Amygdala (tissue), 56 donors: ENCODE measurements at regions not wholly inside any gene's neighbourhood (a gene's known extent, or its start where the extent isn't known, plus 50 kb on each side); places are given as distances from the start of the nearest gene placed in this dataset.
A peak's percentile ranks its signal among the peaks of the same experiment; 100 is the strongest.
"Not testable (repeated sequence)": the region's sequence is repeated elsewhere in the genome, so short reads cannot be mapped to it uniquely, and the experiment has no call there.

Experiments
- DNase-seq, 56 donors: peaks; one replicate each; lab custom pipeline; 2025; lab: John Stamatoyannopoulos, UW

DNA sequence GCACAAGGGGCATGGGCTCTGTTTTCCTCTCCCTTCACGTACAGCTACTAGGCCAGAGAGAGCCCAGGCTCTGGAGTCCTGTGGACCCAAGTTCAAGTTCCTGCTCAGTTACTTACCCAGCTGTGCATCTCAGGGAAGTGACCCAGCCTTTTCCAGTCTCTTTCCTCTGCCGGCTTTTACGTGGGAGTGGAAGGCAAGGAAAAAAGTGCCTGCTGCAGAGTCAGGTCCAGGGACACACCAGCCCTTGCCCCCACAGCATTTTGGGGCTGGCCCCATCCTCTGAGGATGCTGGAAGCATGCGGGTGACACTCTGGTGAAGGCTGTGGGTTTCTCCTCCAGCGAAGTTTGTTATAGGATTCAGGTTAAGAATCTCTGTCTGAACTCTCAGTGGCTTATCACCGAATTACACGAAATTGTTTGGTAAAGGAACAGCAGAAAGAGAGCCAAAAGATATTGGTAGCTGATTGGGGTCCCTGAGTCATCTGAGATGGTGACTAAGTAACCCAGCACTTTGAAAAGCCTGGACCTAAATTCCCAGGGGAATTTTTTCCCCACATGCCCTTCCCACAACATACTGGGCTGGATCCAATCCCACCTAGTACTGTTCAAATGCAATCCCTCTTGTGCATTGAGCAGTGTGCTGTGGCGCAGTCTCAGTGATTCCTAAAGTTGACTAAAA is 424.3 kb downstream of the RPS24 start:
- no peak for DNase-seq

DNA sequence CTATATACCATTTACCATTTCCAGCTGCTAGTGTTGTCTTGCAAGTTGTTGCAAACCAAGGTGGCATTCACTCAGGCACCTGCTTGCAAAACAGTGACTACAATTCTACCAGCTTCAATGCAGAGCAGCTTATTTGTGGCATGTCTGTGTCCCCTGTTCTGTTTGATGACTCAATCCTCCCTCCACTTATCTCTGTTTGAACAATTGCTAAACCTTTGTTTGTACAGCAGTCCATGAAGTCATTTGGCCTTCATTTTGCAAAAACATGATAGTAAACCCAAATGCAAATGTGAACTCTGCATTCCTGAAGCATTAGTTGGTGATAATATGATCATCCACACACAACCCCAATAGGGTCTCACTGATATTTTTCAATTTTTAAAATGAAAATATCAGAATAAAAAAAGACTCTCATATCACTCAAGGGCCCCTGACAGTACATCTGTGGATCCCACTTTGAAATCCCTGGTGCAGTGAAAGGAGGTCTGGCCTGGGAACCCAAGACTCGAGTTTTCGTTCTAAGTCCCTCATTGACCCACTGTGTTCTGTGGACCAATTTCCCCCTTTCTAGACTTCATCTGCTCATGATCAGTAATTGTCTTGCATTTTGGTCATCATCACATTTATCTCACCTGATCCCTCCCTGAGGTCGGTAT is 425.4 kb downstream of the RPS24 start:
- DNase-seq, result no peak

DNA sequence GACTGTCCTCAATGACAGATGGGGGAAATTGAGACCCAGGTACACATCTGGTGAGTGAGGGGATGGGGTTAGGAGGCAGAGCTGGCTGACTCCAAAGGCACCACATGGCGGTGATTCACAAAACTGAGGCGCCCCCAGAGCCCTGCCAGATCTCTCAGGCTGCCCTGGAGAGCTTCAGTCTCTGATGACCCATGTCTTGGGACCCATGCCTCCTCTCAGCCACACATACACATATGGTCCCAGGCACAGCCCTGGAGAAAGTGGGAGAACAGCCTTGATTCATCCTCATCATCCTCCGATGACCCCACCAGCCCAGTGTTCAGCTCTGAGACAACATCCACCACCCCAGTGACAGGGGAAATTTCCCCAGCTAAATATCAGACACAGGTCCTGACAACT is 426.0 kb downstream of the RPS24 start:
- no peak for DNase-seq

DNA sequence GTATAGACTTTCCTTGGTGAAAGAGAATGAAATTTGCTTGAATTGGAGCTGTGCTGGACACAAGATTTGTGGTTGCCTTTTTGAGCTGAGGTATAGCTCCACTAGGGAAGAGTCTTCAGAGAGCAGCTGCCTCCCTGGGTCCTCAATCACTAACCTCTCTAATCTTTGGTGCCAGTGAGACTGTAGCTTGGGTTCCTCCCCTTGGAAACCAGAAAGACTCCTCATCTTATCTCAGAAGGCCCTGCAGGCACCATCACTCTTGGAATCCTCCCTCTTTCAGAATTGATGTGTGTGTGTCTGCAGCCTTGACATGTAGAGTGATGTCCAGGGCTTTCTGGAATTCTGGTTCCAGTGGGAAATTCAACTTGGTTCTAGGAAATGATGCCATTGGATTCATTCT is 426.5 kb downstream of the RPS24 start:
- DNase-seq, result no peak

DNA sequence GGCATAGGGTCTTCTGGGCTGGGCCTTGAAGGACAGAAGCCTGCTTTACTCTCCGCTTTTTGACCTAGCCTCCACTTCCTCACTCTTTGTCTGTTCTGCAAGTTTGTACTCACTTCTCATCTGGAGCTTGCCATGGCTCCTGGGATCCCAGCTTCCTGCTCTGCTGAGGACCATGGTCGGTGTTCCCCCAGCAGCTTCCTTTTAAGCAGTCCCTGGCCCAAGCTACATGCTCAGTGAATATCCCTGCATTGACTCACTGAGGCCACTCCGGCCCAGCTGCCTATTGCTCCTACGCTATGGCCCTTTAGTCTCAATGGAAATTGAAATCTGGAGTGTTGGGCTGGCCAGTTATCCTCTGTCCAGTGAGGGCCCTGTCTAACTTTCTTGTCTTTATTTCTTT is 427.7 kb downstream of the RPS24 start:
- DNase-seq, result no peak

DNA sequence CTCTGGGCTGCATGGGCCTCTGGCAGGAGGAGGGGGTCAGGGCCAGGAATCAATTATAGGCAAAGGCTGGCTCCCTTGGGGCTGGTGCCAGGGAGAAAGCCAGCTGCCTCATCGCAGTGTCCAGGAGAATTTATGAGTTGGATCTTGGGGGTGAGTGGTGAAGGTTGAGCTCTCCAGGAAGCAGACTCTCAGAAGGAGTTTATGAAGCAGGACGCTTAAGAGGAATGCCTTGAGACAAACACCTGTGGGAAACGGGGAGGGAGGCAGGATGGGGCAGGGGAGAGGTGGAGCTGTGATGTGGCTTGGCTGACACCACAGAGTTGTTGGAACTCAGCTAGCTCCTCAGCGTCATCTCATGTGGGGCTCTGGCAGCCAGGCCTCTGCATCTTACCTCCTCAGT is 428.5 kb downstream of the RPS24 start:
- DNase-seq, result no peak

DNA sequence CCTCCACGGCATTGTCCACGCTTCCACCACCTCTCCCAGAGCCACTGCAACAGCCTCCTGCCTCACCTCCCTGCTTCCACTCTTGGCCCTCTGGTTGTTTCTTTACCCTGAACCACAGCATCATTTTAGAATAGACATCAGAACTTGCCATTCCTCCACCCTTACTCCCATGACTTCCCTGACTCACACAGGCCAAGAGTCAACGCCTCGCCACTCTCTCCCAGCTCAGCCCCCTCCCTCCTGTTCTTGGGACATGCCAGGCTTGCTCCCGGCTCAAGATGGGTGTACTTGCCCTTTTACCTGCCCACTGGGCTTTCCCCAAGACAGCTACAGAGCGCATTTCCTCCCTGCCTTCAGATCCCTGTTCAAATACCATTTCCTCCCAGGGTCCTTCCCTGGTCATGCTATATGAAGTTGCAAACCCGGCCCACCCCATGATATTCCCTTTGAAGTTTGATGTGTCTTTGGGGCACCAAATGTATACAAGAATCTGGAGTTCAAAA is 429.1 kb downstream of the RPS24 start:
- DNase-seq, result no peak

DNA sequence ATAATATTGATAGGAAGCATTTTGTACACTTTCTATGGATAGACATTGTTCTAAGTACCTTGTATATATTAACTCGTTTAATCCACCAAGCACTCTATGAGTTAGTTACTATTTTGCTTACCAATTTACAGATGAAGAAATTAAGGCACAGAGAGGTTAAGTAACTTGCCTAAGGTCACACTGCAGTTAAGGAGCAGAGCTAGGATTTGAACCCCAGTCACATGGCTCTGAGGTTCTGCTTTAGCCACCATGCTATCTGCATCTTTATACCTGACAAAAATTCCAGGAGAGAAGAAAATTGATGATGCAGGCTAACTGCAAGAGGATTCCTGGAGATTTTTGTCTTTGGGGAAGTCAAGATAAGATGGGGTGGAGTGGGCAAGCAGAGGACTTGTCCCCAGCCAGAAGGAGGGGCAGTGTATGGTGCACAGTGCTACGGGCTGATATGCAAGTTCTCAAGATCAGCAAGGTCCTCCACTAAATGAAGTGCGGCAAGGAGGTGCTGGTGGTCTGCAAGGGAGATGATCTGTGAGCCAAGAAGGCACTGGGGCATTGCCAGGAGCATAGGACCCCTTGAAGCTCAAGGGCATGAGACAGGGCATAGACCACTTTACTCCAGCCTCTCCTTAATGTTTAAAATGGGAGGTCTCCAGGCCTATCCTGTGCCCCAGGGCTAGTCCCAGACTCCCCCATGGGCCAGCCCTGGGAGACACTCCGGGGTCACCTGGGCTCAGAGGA is 430.6 kb downstream of the RPS24 start:
- DNase-seq, result no peak

DNA sequence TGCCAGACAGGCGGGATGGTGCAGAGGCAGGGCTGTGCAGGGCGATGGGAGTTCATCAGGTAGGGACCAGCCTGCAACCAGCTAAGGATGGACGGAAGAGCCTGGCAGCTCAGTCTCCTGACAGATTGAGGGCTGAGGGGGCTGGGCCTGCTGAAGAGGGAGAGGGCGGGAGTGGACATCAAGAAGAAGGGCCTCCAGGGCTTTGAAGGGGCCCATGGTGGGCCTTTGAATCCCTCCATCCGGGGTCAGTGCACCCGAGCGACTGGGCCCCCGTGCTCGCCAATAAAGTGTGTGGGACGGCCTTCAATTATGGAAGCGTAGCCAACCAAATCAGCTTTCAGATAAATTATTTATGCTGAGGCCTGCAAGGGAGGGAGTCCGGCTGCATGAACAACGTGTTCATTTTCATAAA is 431.2 kb downstream of the RPS24 start:
- no peak for DNase-seq

DNA sequence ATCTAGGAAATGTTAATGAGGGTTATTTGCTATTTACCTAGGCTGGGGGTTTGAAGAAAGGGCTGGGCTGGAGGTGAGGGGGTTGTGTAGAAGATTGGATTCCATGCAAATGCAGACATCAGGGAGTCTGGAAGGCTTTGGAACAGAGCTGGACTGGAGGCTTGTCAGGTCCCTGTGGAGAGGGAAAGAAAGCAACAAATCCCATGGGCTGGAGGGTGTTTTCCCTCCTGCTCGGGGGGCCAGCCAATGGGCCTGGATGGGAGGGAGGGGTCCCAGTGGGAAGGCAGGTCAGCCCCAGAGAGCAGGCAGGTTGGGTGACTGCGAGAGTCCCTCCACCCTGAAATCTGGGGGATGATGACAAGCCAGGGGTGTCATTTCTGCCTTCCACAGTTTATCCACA is 431.8 kb downstream of the RPS24 start:
- DNase-seq, result no peak

DNA sequence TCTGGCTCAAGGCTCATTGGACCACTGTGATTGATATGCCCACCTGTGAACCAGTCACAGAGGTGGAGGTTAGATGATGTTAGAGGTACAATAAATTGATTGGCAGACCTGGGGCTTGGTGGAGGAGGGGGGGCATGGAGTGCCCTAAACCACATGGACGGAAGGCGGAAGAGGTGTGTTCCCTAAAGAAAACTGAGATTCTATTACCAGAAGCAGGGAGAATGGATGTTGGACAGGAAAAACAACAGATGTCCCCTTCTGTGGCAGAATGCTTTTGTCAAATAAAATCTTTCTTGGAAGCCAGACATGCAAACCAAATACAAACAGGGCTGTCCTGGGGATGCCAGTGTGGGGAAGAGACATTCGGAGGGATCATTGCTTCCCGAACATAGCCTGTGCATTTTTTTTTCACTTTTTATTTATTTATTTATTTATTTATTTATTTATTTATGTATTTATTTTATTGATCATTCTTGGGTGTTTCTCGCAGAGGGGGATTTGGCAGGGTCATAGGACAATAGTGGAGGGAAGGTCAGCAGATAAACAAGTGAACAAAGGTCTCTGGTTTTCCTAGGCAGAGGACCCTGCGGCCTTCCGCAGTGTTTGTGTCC is 433.9 kb downstream of the RPS24 start:
- no peak for DNase-seq

DNA sequence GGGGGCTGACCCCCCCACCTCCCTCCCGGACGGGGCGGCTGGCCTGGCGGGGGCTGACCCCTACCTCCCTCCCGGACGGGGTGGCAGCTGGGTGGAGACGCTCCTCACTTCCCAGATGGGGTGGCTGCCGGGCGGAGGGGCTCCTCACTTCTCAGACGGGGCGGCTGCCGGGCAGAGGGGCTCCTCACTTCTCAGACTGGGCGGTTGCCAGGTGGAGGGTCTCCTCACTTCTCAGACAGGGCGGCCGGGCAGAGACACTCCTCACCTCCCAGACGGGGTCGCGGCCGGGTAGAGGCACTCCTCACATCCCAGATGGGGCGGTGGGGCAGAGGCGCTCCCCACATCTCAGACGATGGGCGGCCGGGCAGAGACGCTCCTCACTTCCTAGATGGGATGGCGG is 435.1 kb downstream of the RPS24 start:
- not testable (repeated sequence) for DNase-seq

DNA sequence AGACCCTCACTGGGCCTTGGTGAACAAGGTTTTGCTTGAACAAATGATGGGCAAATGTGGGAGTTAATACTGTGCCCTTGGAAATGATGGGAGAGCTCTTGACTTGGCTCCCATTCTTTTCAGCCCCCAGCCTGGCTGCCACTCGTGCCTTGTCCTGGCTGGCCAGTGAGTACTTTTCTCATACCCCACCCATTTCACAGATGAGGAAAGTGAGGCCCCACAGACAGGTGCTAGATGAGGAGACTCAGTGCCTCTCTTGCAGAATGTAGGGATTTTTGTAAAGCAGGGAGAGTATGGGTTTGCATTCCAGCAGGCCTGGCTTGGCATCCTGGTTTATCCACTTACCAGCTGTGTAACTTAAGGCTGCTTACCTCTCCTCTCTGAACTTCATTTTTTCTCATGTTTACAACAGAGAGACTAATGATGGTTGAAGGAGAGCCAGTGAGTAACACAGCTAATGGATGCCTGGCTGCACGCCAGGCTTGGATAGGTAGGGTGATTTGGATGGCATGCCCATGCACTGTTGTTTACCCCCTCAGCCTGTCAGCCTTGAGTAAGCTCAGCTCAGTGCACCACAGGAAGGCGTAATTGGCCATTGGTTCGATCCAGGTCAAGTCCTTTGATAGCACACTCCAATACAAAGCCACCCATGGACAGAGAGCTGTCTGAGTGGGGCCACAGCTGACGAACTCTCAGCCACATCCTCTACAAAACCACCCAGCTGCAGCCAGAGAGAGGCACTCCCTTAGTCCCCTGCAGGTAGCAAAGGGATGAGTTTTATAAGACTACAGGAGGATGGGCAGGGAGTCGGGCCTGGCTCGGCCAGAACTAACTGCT is 436.8 kb downstream of the RPS24 start:
- no peak for DNase-seq

DNA sequence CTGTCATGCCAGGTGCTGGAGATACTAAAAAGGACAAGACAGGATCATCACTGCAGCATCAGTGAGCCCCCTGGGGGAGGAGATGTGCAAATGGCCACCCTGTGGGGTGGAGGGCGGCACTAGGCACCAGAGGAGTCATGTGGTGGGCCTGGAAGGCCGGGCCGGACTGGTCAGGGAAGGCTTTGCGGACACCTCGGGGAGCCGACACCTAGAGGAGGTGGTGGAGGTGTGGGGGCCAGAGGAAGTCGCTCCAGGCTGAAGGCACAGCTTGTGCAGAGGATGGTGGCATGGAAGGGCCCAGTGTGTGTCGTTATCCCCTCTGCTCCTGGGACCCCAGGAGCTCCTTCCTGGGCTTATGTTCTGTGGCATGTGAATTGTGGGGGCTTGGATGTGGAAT is 437.7 kb downstream of the RPS24 start:
- DNase-seq, result no peak

DNA sequence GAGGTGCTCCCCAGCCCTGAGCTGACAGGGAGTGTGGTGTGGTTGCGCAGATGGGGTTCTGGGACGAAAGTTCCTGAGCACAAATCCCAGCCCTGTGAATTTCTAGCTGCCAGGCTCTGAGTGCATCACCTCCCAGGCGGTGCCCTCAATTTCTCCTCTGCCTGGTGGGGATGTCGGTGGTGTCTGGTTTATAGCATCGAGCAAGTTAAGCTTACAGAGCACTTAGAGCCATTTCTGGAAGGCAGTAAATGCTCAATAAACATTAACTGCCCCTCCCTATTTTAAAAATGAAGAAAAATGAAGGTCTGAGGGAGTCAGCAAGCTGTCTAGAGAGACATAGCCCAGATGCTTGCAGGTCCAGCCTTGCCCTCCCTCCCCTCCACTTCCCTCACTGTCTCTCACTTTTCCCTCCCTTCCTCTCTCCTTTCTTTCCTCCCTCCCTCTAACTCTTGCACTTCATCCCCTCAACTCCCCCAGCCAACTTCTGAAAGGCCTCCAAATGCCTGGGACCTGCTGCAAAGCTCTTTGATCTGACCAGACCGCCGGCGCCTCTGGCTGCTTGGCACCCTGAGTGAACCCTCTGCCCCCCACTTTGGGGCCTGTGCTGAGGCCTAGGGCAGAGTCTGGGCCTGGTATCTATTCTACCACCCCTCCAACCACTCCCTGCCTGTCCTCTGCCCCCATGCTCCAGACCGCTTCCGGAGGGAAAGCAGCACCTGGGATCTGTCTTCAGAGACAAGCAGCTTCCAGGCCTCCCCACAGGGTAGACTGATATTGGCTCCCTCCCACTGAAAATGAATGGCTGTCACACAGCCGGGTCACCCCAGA is 438.3 kb downstream of the RPS24 start:
- no peak for DNase-seq

DNA sequence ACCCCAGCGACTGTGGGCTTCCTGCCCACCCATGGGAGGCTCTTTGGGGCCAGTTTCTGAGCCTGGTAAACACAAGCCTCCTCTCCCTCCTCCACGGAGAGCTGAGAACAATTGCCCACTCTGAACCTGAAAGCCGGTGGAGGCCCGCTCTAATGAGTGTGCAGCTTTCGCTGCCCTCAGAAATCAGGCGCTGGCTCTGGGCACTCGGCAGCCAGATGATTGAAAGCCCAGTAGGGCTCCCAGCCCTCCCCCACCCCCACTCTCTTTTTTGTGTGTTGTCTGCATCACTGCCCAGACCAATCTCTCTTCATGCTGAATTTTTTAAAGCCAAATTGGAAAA is 438.9 kb downstream of the RPS24 start:
- peak in 34 of 56 donors; percentile 6 to 72 (median 30) for DNase-seq

DNA sequence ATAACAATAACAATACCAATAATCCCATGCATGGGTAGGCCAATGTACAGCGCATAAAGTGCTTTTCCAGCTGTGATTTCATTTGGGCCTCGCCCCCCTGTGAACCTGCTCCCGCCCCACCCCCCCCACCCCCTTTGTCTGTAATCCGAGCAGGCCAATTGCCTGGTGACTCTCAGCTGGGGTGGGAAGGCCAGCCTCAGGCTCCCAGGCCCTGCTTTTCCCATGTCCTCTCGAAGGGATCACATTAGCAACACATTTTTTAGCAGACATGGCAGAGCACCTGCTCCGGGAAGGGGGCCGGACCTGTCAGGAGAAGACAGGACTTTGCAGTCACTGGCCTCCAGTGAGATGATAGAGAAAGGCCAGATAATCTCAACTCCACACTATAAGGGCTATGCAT is 439.3 kb downstream of the RPS24 start:
- no peak for DNase-seq

DNA sequence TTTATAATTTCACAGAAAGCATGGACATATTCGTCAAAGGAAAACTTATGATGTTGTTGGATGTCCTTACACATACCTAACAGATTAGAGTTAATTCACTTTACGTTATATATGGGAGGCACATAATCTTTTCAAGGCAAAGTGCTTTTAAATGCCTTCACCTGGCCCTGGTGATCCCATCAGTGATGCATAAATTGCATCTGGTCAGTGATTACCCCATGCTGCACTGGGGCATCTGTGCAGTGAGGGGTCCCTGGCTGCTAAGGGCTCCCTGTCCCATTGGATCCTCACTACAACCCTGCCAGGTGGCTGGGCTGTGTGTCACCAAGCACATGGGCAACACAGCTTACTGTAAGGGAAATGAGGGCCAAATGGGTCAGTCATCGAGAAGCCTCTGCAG is 441.1 kb downstream of the RPS24 start:
- no peak for DNase-seq

DNA sequence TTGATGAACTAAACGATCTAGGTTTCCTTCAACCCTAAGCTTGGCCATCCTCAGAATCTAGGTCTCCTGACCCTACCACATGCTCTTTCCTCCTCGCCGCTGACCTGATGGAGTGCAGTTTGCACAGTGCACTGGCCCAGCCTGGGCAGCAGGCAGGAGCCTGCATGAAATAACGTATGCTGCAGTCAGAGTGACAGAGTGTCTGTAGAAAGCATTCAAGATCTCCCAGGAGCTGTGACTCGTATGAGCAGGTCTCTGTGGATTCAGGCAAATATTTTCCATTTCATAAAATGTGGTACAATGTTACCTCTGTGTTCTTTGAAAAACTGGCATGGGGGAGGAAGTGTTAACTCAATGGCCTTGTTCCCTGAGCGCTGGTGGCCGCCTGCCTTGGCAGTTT is 441.8 kb downstream of the RPS24 start:
- DNase-seq, result no peak

DNA sequence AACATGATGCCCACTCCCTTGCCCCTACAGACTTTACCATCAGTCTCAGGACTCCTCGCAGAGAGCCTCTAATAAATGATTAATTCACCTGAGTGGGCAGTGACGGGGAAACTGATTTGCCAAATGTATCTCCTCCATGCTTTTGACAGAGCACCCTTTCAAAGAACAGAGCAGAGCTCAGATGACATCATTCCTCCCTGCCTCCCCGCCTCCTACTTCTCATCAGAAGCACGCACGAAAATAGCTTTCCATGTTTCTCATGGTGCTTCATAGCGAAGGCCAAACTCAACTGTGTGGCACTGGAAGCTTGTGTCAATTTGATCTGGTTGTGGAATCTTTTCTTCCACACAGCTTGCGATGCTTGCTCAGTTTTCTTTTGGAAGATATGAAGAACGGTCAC is 442.5 kb downstream of the RPS24 start:
- peak in 4 of 56 donors; percentile 8 to 18 (median 16) for DNase-seq
